Right lobe of liver (tissue), 6 donors: ENCODE measurements at regions not wholly inside any gene's neighbourhood (a gene's known extent, or its start where the extent isn't known, plus 50 kb on each side); places are given as distances from the start of the nearest gene placed in this dataset.

ENCODE experiments used
- ATAC-seq, 4 donors: fragments of 200-7000 bp; cut with Tn5 transposase; one replicate each; pipeline ENCODE4 v1.9.1; 2020; ENCODE audit warnings: mild to moderate bottlenecking in 4 of 4, moderate library complexity in 4 of 4
- DNase-seq, 3 donors: peaks; one replicate each; pipeline ENCODE4 v3.0.0-alpha.2; 2020
- H3K27ac ChIP-seq, 3 donors: fragments of 200-600 bp; one replicate each; pipeline ENCODE4 v1.8.0; 2022
- H3K27me3 ChIP-seq, 2 donors: fragments of 200-600 bp; one replicate each; pipeline ENCODE4 v1.8.0; 2022
- H3K36me3 ChIP-seq, 4 donors: fragments of 200-600 bp; sonication (generic) in 1 of 4; one replicate each; pipeline versions ENCODE4 v1.5.1 to v1.8.0; 2017 to 2022; ENCODE audit warnings: control low read depth in 1 of 4
- H3K4me1 ChIP-seq, 4 donors: fragments of 200-600 bp; sonication (generic) in 1 of 4; one replicate each; pipeline versions ENCODE4 v1.5.1 to v1.8.0; 2017 to 2022; ENCODE audit warnings: control low read depth in 1 of 4
- H3K4me3 ChIP-seq, 3 donors: fragments of 200-600 bp; one replicate each; pipeline ENCODE4 v1.8.0; 2022
- H3K9me3 ChIP-seq, 4 donors: fragments of 200-600 bp; sonication (generic) in 1 of 4; one replicate each; pipeline versions ENCODE4 v1.5.1 to v1.8.0; 2017 to 2022; ENCODE audit warnings: control low read depth in 1 of 4
- CTCF ChIP-seq, 4 donors: fragments of 200-600 bp in 3 of 4; fragments of 450-650 bp in 1 of 4; IDR thresholded peaks; one replicate each; pipeline versions ENCODE4 v1.5.1 to v1.8.0; 2016 to 2022; ENCODE audit warnings: antibody characterized with exemption in 4 of 4, mild to moderate bottlenecking in 2 of 4
- POLR2A ChIP-seq: fragments of 450-650 bp; IDR thresholded peaks from one replicate; pipeline ENCODE4 v1.6.1; 2017; ENCODE audit warnings: antibody characterized with exemption, mild to moderate bottlenecking
- WGBS: methylation state at CpG from one replicate; pipeline ENCODE4 v1.1.6; 2018; ENCODE audit warnings: low coverage, low lambda C conversion rate; ENCODE audit not compliant: insufficient coverage; ENCODE audit errors: missing lambda C conversion rate; 5-methylcytosine and 5-hydroxymethylcytosine counted together
- intact Hi-C, 2 donors: fragments of 100-400 bp; cut with DNase I; formaldehyde crosslinking; loops; one replicate each; pipeline versions ENCODE4 v1.11.2 to v1.14.1; 2022
- donor health status: DM: no; HTN: yes; CAD: no.
- donor health status: DM: no; HTN: no; CAD: no.
- donor health status: DM: no; HTN: no; CAD: no.
- donor health status: DM: no; HTN: yes; CAD: no.
- donor health status: DM: no; HTN: yes; CAD: no.

GRCh38 chr4:123256901-123257300, 139.7 kb upstream of the SPRY1 start:
- no peak for TF ChIP-seq POLR2A
- TF ChIP-seq CTCF (IDR thresholded peaks at IDR 0.05), result no peak
- no peak for DNase-seq
- Histone ChIP-seq H3K27ac (no peak overlapping the region), H3K4me3 (no peak overlapping the region), H3K27me3 (no peaks in the 10 kb centered on the region), H3K4me1 (no peaks in the 10 kb centered on the region), H3K9me3 (no peaks in the 10 kb centered on the region), H3K36me3 (peaks cover 0 to 4% (median 0%) of the 10 kb centered on the region in 4 donors)
- intact Hi-C loops, result no loop called here
- no peak for ATAC-seq
- 88% methylated on average over 4 of the region's 4 CpGs for WGBS

- 51% methylated on average over 4 of the region's 4 CpGs for WGBS
- no peak for TF ChIP-seq CTCF (IDR thresholded peaks at IDR 0.05)
- no peak for TF ChIP-seq POLR2A
Observed at GRCh38 chr4:123257591-123257990, 139.0 kb upstream of the SPRY1 start.

GRCh38 chr4:123259676-123260646, 136.6 kb upstream of the SPRY1 start:
- 60% methylated on average over 2 of the region's 2 CpGs for WGBS
- DNase-seq (no peak), ATAC-seq (no peak)
- no peaks in the 10 kb centered on the region for H3K4me1 ChIP-seq
- intact Hi-C loops, result no loop called here
- no peaks in the 10 kb centered on the region for H3K9me3 ChIP-seq
- no peak for TF ChIP-seq CTCF (IDR thresholded peaks at IDR 0.05)
- TF ChIP-seq POLR2A, result no peak
- no peak overlapping the region for H3K27ac ChIP-seq
- peaks cover 0 to 4% (median 0%) of the 10 kb centered on the region in 4 donors for H3K36me3 ChIP-seq
- H3K4me3 ChIP-seq, result no peak overlapping the region
- H3K27me3 ChIP-seq, result no peaks in the 10 kb centered on the region

More at GRCh38 chr4:123257591-123257990, 139.0 kb upstream of the SPRY1 start:
- Histone ChIP-seq H3K27ac (no peak overlapping the region), H3K4me3 (no peak overlapping the region), H3K9me3 (no peaks in the 10 kb centered on the region), H3K4me1 (no peaks in the 10 kb centered on the region), H3K27me3 (no peaks in the 10 kb centered on the region), H3K36me3 (peaks cover 0 to 4% (median 0%) of the 10 kb centered on the region in 4 donors)
- intact Hi-C loops, result no loop called here
- no peak for DNase-seq
- no peak for ATAC-seq

GRCh38 chr4:123260653-123261052, 135.9 kb upstream of the SPRY1 start:
- intact Hi-C loops, result no loop called here
- no peak for ATAC-seq

More at GRCh38 chr4:123260653-123261052, 135.9 kb upstream of the SPRY1 start:
- H3K9me3 ChIP-seq, result no peaks in the 10 kb centered on the region
- no peak overlapping the region for H3K27ac ChIP-seq
- TF ChIP-seq CTCF (IDR thresholded peaks at IDR 0.05) (no peak), POLR2A (no peak)
- no peaks in the 10 kb centered on the region for H3K27me3 ChIP-seq
- H3K4me1 ChIP-seq, result no peaks in the 10 kb centered on the region
- peaks cover 0 to 4% (median 0%) of the 10 kb centered on the region in 4 donors for H3K36me3 ChIP-seq
- 75% methylated on average over 2 of the region's 5 CpGs for WGBS
- no peak for DNase-seq
- no peak overlapping the region for H3K4me3 ChIP-seq
